Stimulated activated effector memory CD8-positive, alpha-beta T cell treated with anti-CD3 and anti-CD28 coated beads, Interleukin-12 subunit alpha, Interleukin-12 subunit beta, amount 100 ng/mL, for 72 hours (primary cell): ENCODE measurements at regions not wholly inside any gene's neighbourhood (a gene's known extent, or its start where the extent isn't known, plus 50 kb on each side); places are given as distances from the start of the nearest gene placed in this dataset.
A peak's percentile ranks its signal among the peaks of the same experiment; 100 is the strongest.

ENCODE experiments used
- ATAC-seq: fragments of 150-1000 bp; cut with Tn5 transposase; 2 replicates; pipeline ENCODE4 v1.10.0; 2021
- DNase-seq, 2 donors: peaks; one replicate each; pipeline ENCODE4 v3.0.0; 2021 to 2022; ENCODE audit warnings: low spot score in 2 of 2
- H3K27ac Mint-ChIP-seq: one replicate; pipeline ENCODE4 v1.8.0; 2022; ENCODE audit warnings: mild to moderate bottlenecking, mixed read lengths
- H3K36me3 Mint-ChIP-seq: one replicate; pipeline ENCODE4 v1.8.0; 2022; ENCODE audit warnings: mild to moderate bottlenecking, mixed read lengths
- H3K4me1 Mint-ChIP-seq: one replicate; pipeline ENCODE4 v1.8.0; 2022; ENCODE audit warnings: mixed read lengths
- H3K4me3 Mint-ChIP-seq: one replicate; pipeline ENCODE4 v1.8.0; 2022; ENCODE audit warnings: mild to moderate bottlenecking, mixed read lengths
- H3K9me3 Mint-ChIP-seq: one replicate; pipeline ENCODE4 v1.8.0; 2022; ENCODE audit warnings: mixed read lengths

- no peaks in the 10 kb centered on the region for H3K9me3 Mint-ChIP-seq
- no peak overlapping the region for H3K27ac Mint-ChIP-seq
- DNase-seq (peak in 1 of 2 donors; percentile 2), ATAC-seq (no peak)
- no peak overlapping the region for H3K4me3 Mint-ChIP-seq
- no peaks in the 10 kb centered on the region for H3K4me1 Mint-ChIP-seq
- H3K36me3 Mint-ChIP-seq, result no peaks in the 10 kb centered on the region
Measured at GRCh38 chr3:126274735-126275619, 82.2 kb downstream of the KLF15 start.

GRCh38 chr3:126270145-126270811 lies 86.9 kb downstream of the KLF15 start:
- H3K4me1 Mint-ChIP-seq, result peaks cover 5% of the 10 kb centered on the region
- DNase-seq, result peak in 1 of 2 donors; percentile 23
- no peak overlapping the region for H3K4me3 Mint-ChIP-seq
- ATAC-seq, result no peak
- H3K36me3 Mint-ChIP-seq, result no peaks in the 10 kb centered on the region
- H3K27ac Mint-ChIP-seq, result no peak overlapping the region
- no peaks in the 10 kb centered on the region for H3K9me3 Mint-ChIP-seq

- ATAC-seq, result no peak
- Mint-ChIP-seq H3K27ac (no peak overlapping the region), H3K4me3 (no peak overlapping the region), H3K9me3 (no peaks in the 10 kb centered on the region), H3K36me3 (no peaks in the 10 kb centered on the region), H3K4me1 (peaks cover 5% of the 10 kb centered on the region)
- no peak for DNase-seq
Measured at GRCh38 chr3:126269354-126269753, 87.9 kb downstream of the KLF15 start.

DNA sequence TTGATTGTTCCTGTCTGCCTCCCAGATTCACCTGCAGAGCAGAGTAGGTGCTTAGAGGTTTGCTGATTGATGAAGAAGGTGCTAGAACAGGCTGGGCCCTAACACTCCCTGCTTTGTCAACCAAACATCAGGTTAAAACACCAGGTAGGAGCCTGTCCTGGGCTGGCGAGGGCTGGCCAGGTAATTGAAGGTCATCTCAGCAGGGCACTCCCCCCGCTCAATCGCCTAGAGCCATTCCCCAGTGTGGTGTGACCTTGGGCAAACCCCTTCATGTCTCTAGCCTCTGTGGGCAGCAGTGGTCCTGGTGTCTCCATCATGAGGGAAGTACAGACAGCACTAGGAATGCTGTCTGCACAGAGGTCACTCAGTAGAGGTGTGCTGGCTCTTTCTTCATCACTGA lies 88.3 kb downstream of the KLF15 start:
- H3K36me3 Mint-ChIP-seq, result no peaks in the 10 kb centered on the region
- no peaks in the 10 kb centered on the region for H3K9me3 Mint-ChIP-seq
- ATAC-seq, result no peak
- no peak overlapping the region for H3K27ac Mint-ChIP-seq
- H3K4me3 Mint-ChIP-seq, result no peak overlapping the region
- DNase-seq, result peak in 1 of 2 donors; percentile 23
- H3K4me1 Mint-ChIP-seq, result peaks cover 5% of the 10 kb centered on the region

DNA sequence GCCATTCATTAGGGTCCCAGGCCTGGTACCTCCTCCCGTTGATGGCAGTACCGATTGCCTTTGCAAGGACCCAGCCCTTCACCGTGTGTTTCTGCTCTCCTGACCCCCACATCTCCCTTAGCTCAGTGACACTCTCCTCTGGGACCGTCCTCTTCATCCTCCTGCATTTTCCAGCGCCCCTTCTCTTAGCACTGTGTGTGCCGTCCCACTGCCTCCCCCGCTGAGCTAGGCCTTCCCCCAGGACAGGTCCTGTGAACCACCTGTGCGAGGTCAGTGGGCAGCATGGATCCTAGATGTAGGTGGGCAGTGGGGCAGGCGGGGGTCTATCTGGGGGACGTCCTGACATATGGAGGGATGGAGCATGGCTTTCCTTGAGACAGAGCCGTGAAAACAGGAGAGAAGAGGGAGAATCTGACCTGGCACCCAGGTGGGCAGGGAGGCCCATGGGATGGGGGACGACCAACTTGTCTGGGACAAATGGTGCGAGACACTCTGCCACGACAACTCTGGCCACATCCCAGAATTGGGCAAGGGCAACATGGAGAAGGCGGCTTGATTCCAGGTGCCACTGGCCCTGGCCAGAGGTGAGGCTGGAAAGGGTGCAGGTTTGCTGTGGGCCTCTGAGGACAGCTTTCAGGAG lies 87.7 kb upstream of the ALDH1L1 start:
- Mint-ChIP-seq H3K27ac (no peak overlapping the region), H3K9me3 (no peaks in the 10 kb centered on the region), H3K36me3 (no peaks in the 10 kb centered on the region), H3K4me3 (no peak overlapping the region), H3K4me1 (peaks cover 5% of the 10 kb centered on the region)
- peak in 1 of 2 donors; percentile 25 for DNase-seq
- ATAC-seq, result no peak

DNA sequence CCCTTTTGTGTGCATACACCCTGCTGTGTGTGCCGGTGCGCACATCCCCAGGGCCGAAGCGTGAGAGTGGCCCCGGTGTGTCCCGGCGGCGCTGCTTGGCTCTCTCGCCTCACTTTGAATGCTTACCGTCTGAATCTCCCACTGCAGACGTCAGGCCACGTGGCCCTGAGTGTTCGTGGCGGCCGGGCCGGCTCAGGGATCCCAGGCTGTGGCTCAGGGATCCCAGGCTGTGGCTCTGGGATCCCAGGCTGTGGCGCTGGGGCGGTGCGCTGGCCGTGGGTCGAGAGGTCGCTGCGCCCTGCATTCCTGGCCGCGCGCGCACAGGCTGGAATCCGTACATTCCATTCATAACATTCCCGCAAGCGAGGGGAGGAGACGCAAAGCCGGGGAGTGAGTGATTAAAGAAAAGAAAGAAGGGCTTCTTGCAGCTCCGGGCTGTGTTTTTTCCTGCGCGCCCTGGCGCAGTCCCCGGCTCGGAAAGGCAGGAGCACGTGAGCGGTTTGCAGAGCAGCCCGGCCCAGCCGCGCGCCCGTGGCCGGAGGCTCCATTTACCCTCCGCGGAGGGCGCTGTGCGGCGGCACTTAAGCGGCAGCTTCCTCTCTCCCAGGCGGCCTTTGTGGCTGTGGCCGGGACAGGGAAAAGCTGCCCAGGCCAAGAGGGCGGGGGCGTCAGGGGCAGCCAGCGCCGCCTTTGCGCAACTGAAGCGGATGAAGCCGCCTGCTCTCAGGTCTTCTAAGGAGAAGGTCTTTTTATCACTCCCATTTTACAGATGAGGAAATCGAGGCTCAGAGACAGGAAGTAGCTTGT lies 87.0 kb upstream of the ALDH1L1 start:
- H3K4me3 Mint-ChIP-seq, result no peak overlapping the region
- H3K36me3 Mint-ChIP-seq, result no peaks in the 10 kb centered on the region
- peaks cover 5% of the 10 kb centered on the region for H3K4me1 Mint-ChIP-seq
- ATAC-seq, result peak; percentile 9
- no peak overlapping the region for H3K27ac Mint-ChIP-seq
- peak in 1 of 2 donors; percentile 34 for DNase-seq
- no peaks in the 10 kb centered on the region for H3K9me3 Mint-ChIP-seq

GRCh38 chr3:126266850-126267168 lies 86.4 kb upstream of the ALDH1L1 start:
- ATAC-seq (no peak), DNase-seq (no peak)
- Mint-ChIP-seq H3K4me1 (peaks cover 5% of the 10 kb centered on the region), H3K4me3 (no peak overlapping the region), H3K27ac (no peak overlapping the region), H3K36me3 (no peaks in the 10 kb centered on the region), H3K9me3 (no peaks in the 10 kb centered on the region)

- peaks cover 5% of the 10 kb centered on the region for H3K4me1 Mint-ChIP-seq
- H3K36me3 Mint-ChIP-seq, result no peaks in the 10 kb centered on the region
- no peaks in the 10 kb centered on the region for H3K9me3 Mint-ChIP-seq
- H3K4me3 Mint-ChIP-seq, result no peak overlapping the region
- DNase-seq (no peak), ATAC-seq (no peak)
- no peak overlapping the region for H3K27ac Mint-ChIP-seq
Measured at GRCh38 chr3:126266291-126266840, 86.0 kb upstream of the ALDH1L1 start.

GRCh38 chr3:126264952-126265351 lies 84.6 kb upstream of the ALDH1L1 start:
- H3K27ac Mint-ChIP-seq, result no peak overlapping the region
- DNase-seq (no peak), ATAC-seq (no peak)

GRCh38 chr3:126264381-126264780 lies 84.0 kb upstream of the ALDH1L1 start:
- no peaks in the 10 kb centered on the region for H3K9me3 Mint-ChIP-seq
- H3K4me3 Mint-ChIP-seq, result no peak overlapping the region
- no peaks in the 10 kb centered on the region for H3K36me3 Mint-ChIP-seq
- ATAC-seq, result no peak
- DNase-seq, result no peak
- H3K27ac Mint-ChIP-seq, result no peak overlapping the region
- peaks cover 5% of the 10 kb centered on the region for H3K4me1 Mint-ChIP-seq

More at GRCh38 chr3:126264952-126265351, 84.6 kb upstream of the ALDH1L1 start:
- no peaks in the 10 kb centered on the region for H3K36me3 Mint-ChIP-seq
- H3K4me3 Mint-ChIP-seq, result no peak overlapping the region
- H3K9me3 Mint-ChIP-seq, result no peaks in the 10 kb centered on the region
- H3K4me1 Mint-ChIP-seq, result peaks cover 5% of the 10 kb centered on the region

DNA sequence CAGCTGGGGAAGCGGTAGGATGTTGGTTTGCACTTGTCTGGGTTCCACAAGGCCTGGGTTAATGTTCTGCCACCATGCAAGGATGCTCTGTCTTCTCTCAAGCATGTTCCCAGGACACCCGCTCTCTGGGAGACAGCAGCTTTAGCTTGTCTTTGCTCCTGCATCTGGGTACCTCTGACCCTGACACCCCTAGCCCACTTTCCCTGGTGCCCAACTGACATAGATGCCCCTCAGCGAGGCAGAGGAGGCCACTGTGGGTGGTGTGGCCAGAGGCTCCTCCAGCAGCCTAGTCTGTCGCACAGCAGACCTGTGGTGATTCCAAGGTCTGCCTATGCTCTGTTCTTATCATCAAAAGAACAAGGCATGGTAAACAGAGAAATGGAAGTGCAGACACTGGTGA lies 83.6 kb upstream of the ALDH1L1 start:
- no peak for ATAC-seq
- peak in 1 of 2 donors; percentile 7 for DNase-seq
- Mint-ChIP-seq H3K4me1 (peaks cover 5% of the 10 kb centered on the region), H3K36me3 (no peaks in the 10 kb centered on the region), H3K4me3 (no peak overlapping the region), H3K9me3 (no peaks in the 10 kb centered on the region), H3K27ac (no peak overlapping the region)

DNA sequence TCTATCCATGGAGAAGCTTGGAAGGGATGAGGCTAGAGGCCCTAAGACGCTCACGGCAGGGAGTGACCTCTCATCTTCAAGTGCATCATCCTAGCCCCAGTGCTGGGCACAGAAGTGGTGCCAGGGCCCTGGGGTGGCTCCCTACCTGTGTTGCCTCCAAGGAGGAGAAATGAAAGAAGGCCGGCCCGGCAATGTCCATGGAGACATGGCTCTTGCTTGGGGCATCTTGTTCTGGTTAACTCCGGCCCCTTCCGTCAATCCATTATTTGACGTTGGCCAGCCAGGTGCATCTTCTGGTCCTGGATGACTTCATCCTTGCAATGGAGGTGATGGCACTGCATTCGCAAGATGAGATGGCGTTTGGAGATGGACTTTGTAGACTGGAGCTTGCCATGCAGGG lies 83.2 kb upstream of the ALDH1L1 start:
- H3K4me1 Mint-ChIP-seq, result peaks cover 5% of the 10 kb centered on the region
- no peaks in the 10 kb centered on the region for H3K36me3 Mint-ChIP-seq
- no peak overlapping the region for H3K4me3 Mint-ChIP-seq

DNA sequence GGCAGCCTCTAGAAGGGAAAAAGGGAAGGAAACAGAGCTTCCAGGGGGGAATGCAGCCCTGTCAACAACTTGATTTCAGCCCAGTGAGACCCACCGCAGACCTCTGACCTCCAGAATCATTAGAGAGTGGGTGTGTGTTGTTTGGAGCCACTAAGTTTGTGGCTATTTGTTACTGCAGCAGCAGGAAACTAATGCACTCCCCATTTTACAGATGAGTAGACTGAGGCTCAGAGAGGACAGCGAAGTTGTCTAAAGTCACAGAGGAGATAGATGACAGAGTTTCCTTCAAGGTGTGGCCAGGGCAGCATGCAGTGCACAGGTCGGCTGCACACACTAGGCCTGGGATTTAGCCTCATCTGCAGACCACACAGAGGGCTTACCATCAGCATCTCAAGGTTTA lies 81.8 kb upstream of the ALDH1L1 start:
- no peaks in the 10 kb centered on the region for H3K9me3 Mint-ChIP-seq
- no peak overlapping the region for H3K4me3 Mint-ChIP-seq
- ATAC-seq (no peak), DNase-seq (peak in 1 of 2 donors; percentile 17)
- H3K36me3 Mint-ChIP-seq, result no peaks in the 10 kb centered on the region
- H3K27ac Mint-ChIP-seq, result no peak overlapping the region
- H3K4me1 Mint-ChIP-seq, result peaks cover 2% of the 10 kb centered on the region

More for the DNA sequence above, 83.2 kb upstream of the ALDH1L1 start:
- no peaks in the 10 kb centered on the region for H3K9me3 Mint-ChIP-seq
- DNase-seq (peak in 1 of 2 donors; percentile 28), ATAC-seq (no peak)
- no peak overlapping the region for H3K27ac Mint-ChIP-seq

DNA sequence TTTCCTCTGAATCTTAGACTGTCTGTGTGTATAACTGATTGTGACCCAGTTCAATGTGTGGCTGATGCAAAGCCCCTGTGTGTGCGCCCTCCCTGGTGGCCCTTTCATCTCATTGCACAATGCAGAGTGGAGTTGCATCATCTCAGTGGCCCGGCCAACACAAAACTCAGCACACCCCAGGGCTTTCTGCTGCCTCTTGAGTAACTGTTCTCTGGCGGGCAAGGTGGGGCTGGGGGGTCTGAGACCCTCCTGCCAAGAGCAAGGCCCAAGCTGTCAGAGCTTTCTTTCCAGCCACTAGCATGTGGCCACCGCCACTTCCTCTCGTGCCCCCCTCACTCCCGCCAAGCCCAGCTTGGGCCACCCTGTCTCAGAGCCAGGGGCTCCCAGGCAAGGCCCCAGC lies 80.7 kb upstream of the ALDH1L1 start:
- no peak overlapping the region for H3K4me3 Mint-ChIP-seq
- H3K36me3 Mint-ChIP-seq, result no peaks in the 10 kb centered on the region
- ATAC-seq (no peak), DNase-seq (peak in 1 of 2 donors; percentile 45)
- no peaks in the 10 kb centered on the region for H3K9me3 Mint-ChIP-seq
- H3K4me1 Mint-ChIP-seq, result no peaks in the 10 kb centered on the region
- no peak overlapping the region for H3K27ac Mint-ChIP-seq
